ENCODE measurements at regions not wholly inside any gene's neighbourhood (a gene's known extent, or its start where the extent isn't known, plus 50 kb on each side); places are given as distances from the start of the nearest gene placed in this dataset.
"Not testable (repeated sequence)": the region's sequence is repeated elsewhere in the genome, so short reads cannot be mapped to it uniquely, and the experiment has no call there.

DNA sequence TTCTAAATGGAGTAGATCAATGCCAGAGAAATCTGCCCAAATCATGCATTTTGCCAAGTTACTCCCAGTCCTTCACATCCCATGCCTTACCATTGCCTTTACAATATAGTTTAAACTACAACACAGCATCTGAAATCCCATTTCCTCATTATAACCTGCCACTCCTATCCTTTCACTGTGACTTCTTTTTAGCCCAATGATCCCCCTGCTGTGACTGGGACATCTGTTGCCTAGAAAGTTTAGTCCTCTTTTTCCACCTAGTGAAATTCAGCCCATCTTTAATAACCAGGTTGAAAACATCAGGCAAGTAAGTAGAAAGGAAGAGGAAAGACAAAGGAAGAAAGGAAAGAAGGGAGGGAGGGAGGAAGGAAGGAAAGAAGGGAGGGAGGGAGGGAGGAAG lies 627.9 kb upstream of the ZNF385D start:
- ChIA-PET CTCF (no interaction called here), RAD21 (ENCODE audit: low non-redundant PET in 1 of 2, low total read pairs in 2 of 2, uncharacterized antibody in 2 of 2, unreplicated experiment in 2 of 2) (no interaction called here), POLR2A (no interaction called here)
- no peak for ATAC-seq
- H3K4me3 ChIP-seq (replicated peaks in 1 of 2; ENCODE audit: low read depth in 1 of 2, low read length in 2 of 2) = no peak overlapping the region
- no peaks in the 10 kb centered on the region for H3K4me1 ChIP-seq (ENCODE audit: control insufficient read depth in 1 of 2, insufficient read depth in 2 of 2, low read length in 2 of 2)
- H3K9me3 ChIP-seq (ENCODE audit: control insufficient read depth in 1 of 2, insufficient read depth in 1 of 2, low read depth in 1 of 2, low read length in 2 of 2) = peaks cover 4 to 15% of the 10 kb centered on the region in 2 experiments; a peak in 2 of 4 replicates
- no peaks in the 10 kb centered on the region for H4K20me1 ChIP-seq (ENCODE audit: insufficient read depth)
- H3K4me2 ChIP-seq (ENCODE audit: low read length) = no peak overlapping the region
- no peaks in the 10 kb centered on the region for H3K9me2 ChIP-seq (ENCODE audit: insufficient read depth)
- no peak overlapping the region for H3K27ac ChIP-seq (ENCODE audit: low read depth, low read length)
- H3K79me2 ChIP-seq (ENCODE audit: insufficient read depth, low read length) = no peaks in the 10 kb centered on the region
- intact Hi-C loops (cut with micrococcal nuclease) = no loop called here
- BruUV-seq (replicated peaks) = no TSS peak
- H3K36me3 ChIP-seq (ENCODE audit: control insufficient read depth in 1 of 2, insufficient read depth in 2 of 2, low read length in 2 of 2) = no peaks in the 10 kb centered on the region
- no peak for DNase-seq (ENCODE audit: low read depth, low spot score)
- H3K27me3 ChIP-seq (ENCODE audit: insufficient read depth, low read length) = no peaks in the 10 kb centered on the region
- TF ChIP-seq ELF1 (IDR thresholded peaks at IDR 0.05; ENCODE audit: borderline replicate concordance, low read depth) = no peak
- TF ChIP-seq REST (IDR thresholded peaks at IDR 0.05; ENCODE audit: low read depth) = no peak
- no peak overlapping the region for H2AFZ ChIP-seq (ENCODE audit: low read depth, low read length, poor library complexity, severe bottlenecking)
- H3K9ac ChIP-seq (ENCODE audit: low read length) = no peak overlapping the region

GRCh38 chr3:22380253-22380652 lies 629.2 kb upstream of the ZNF385D start:
- no peak overlapping the region for H3K27ac ChIP-seq (ENCODE audit: low read depth, low read length)
- H3K4me1 ChIP-seq (ENCODE audit: control insufficient read depth in 1 of 2, insufficient read depth in 2 of 2, low read length in 2 of 2) = no peaks in the 10 kb centered on the region
- no peak overlapping the region for H3K9ac ChIP-seq (ENCODE audit: low read length)
- ChIA-PET RAD21 (ENCODE audit: low non-redundant PET in 1 of 2, low total read pairs in 2 of 2, uncharacterized antibody in 2 of 2, unreplicated experiment in 2 of 2) (no interaction called here), CTCF (no interaction called here), POLR2A (no interaction called here)
- BruUV-seq (replicated peaks) = no TSS peak
- no peak for TF ChIP-seq SIN3A (IDR thresholded peaks at IDR 0.05; ENCODE audit: low read depth)
- TF ChIP-seq ZBTB33 (IDR thresholded peaks at IDR 0.05; ENCODE audit: extremely low read depth, insufficient replicate concordance, low read length) = no peak
- H4K20me1 ChIP-seq (ENCODE audit: insufficient read depth) = no peaks in the 10 kb centered on the region
- H3K9me2 ChIP-seq (ENCODE audit: insufficient read depth) = no peaks in the 10 kb centered on the region
- H3K4me2 ChIP-seq (ENCODE audit: low read length) = no peak overlapping the region
- H2AFZ ChIP-seq (ENCODE audit: low read depth, low read length, poor library complexity, severe bottlenecking) = no peak overlapping the region
- H3K36me3 ChIP-seq (ENCODE audit: control insufficient read depth in 1 of 2, insufficient read depth in 2 of 2, low read length in 2 of 2) = no peaks in the 10 kb centered on the region
- DNase-seq (ENCODE audit: low read depth, low spot score) (no peak), ATAC-seq (no peak)
- H3K4me3 ChIP-seq (replicated peaks in 1 of 2; ENCODE audit: low read depth in 1 of 2, low read length in 2 of 2) = no peak overlapping the region
- H3K27me3 ChIP-seq (ENCODE audit: insufficient read depth, low read length) = no peaks in the 10 kb centered on the region
- intact Hi-C loops (cut with micrococcal nuclease) = no loop called here
- no peaks in the 10 kb centered on the region for H3K79me2 ChIP-seq (ENCODE audit: insufficient read depth, low read length)
- H3K9me3 ChIP-seq (ENCODE audit: control insufficient read depth in 1 of 2, insufficient read depth in 1 of 2, low read depth in 1 of 2, low read length in 2 of 2) = peaks cover 4 to 12% of the 10 kb centered on the region in 2 experiments; a peak in 2 of 4 replicates

DNA sequence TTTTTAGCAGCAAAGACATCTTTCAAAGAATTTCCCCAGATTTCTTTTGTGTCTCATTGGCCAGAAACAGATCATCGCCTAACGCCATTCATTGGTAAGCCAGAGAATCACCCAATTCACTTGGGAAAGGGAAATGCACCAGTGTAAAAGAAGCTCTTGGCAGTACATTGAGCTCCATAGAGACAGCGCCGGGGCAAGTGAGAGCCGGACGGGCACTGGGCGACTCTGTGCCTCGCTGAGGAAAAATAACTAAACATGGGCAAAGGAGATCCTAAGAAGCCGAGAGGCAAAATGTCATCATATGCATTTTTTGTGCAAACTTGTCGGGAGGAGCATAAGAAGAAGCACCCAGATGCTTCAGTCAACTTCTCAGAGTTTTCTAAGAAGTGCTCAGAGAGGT lies 630.6 kb upstream of the ZNF385D start:
- H3K4me3 ChIP-seq (replicated peaks in 1 of 2; ENCODE audit: low read depth in 1 of 2, low read length in 2 of 2); H3K27ac ChIP-seq (ENCODE audit: low read depth, low read length); H3K9me2 ChIP-seq (ENCODE audit: insufficient read depth); H4K20me1 ChIP-seq (ENCODE audit: insufficient read depth); H2AFZ ChIP-seq (ENCODE audit: low read depth, low read length, poor library complexity, severe bottlenecking); H3K27me3 ChIP-seq (ENCODE audit: insufficient read depth, low read length); intact Hi-C loops (cut with micrococcal nuclease); H3K4me2 ChIP-seq (ENCODE audit: low read length); BruUV-seq (replicated peaks); RAD21 ChIA-PET (ENCODE audit: low non-redundant PET in 1 of 2, low total read pairs in 2 of 2, uncharacterized antibody in 2 of 2, unreplicated experiment in 2 of 2); DNase-seq (ENCODE audit: low read depth, low spot score); H3K9ac ChIP-seq (ENCODE audit: low read length); ATAC-seq; H3K36me3 ChIP-seq (ENCODE audit: control insufficient read depth in 1 of 2, insufficient read depth in 2 of 2, low read length in 2 of 2); H3K4me1 ChIP-seq (ENCODE audit: control insufficient read depth in 1 of 2, insufficient read depth in 2 of 2, low read length in 2 of 2); POLR2A ChIA-PET; CTCF ChIA-PET; H3K79me2 ChIP-seq (ENCODE audit: insufficient read depth, low read length): not testable (repeated sequence)
- peaks cover 4 to 17% of the 10 kb centered on the region in 2 experiments; a peak in 2 of 4 replicates for H3K9me3 ChIP-seq (ENCODE audit: control insufficient read depth in 1 of 2, insufficient read depth in 1 of 2, low read depth in 1 of 2, low read length in 2 of 2)
